Aorta (tissue), 5 donors: ENCODE measurements at regions not wholly inside any gene's neighbourhood (a gene's known extent, or its start where the extent isn't known, plus 50 kb on each side); places are given as distances from the start of the nearest gene placed in this dataset.

Source experiments
- ATAC-seq: fragments of 200-7000 bp; cut with Tn5 transposase; one replicate; pipeline ENCODE4 v1.9.1; 2022; ENCODE audit warnings: moderate library complexity; ENCODE audit not compliant: low FRiP score
- DNase-seq, 2 donors: peaks; one replicate each; pipeline ENCODE4 v3.0.0-alpha.2; 2020
- H3K27ac ChIP-seq, 2 donors: one replicate each; pipeline ENCODE4 v1.5.1; 2013; ENCODE audit warnings: low read length in 2 of 2, mild to moderate bottlenecking in 2 of 2, moderate library complexity in 2 of 2, control low read depth in 1 of 2, inconsistent platforms in 1 of 2, low read depth in 1 of 2
- H3K27me3 ChIP-seq, 2 donors: one replicate each; pipeline ENCODE4 v1.6.1; 2013; ENCODE audit warnings: control low read depth in 1 of 2, low read length in 1 of 2, mild to moderate bottlenecking in 1 of 2, moderate library complexity in 1 of 2; ENCODE audit not compliant: insufficient read depth in 2 of 2, control insufficient read depth in 1 of 2
- H3K36me3 ChIP-seq, 2 donors: one replicate each; pipeline ENCODE4 v1.6.1; 2013; ENCODE audit warnings: control low read depth in 1 of 2, low read length in 1 of 2, mild to moderate bottlenecking in 1 of 2; ENCODE audit not compliant: insufficient read depth in 2 of 2, control insufficient read depth in 1 of 2
- H3K4me1 ChIP-seq, 2 donors: one replicate each; pipeline ENCODE4 v1.6.1; 2013; ENCODE audit warnings: low read length in 2 of 2, control low read depth in 1 of 2, mild to moderate bottlenecking in 1 of 2, moderate library complexity in 1 of 2; ENCODE audit not compliant: insufficient read depth in 2 of 2, control insufficient read depth in 1 of 2
- H3K4me3 ChIP-seq, 2 donors: one replicate each; pipeline ENCODE4 v1.5.1; 2013; ENCODE audit warnings: low read length in 2 of 2, control low read depth in 1 of 2, mild to moderate bottlenecking in 1 of 2
- H3K9me3 ChIP-seq: one replicate; pipeline ENCODE4 v1.6.1; 2013; ENCODE audit warnings: mild to moderate bottlenecking, low read length; ENCODE audit not compliant: control insufficient read depth
- WGBS, 2 donors: extraction: QIAGEN DNeasy Blood & Tissue Kit; methylation state at CpG; one replicate each; pipeline ENCODE4 v1.1.7; 2013; 5-methylcytosine and 5-hydroxymethylcytosine counted together
- intact Hi-C, 2 donors: fragments of 100-400 bp; cut with DNase I; formaldehyde crosslinking; loops; one replicate each; pipeline versions ENCODE4 v1.14.2 to v1.15.0; 2022
- donor health status: healthy with polysubstance abuse.
- donor health status: Bipolar disorder and iron deficiency.
- donor health status: DM: no; HTN: no; CAD: no.
- donor health status: DM: no; HTN: no; CAD: no.
- donor health status: DM: yes; HTN: yes; CAD: no.

GRCh38 chr18:37649416-37649815, 83.8 kb upstream of the CELF4 start:
- no peaks in the 10 kb centered on the region for H3K36me3 ChIP-seq
- no peaks in the 10 kb centered on the region for H3K4me1 ChIP-seq
- no peak overlapping the region for H3K27ac ChIP-seq
- intact Hi-C loops: no loop called here
- ATAC-seq (no peak), DNase-seq (no peak)
- no peaks in the 10 kb centered on the region for H3K9me3 ChIP-seq
- no peak overlapping the region for H3K4me3 ChIP-seq
- no peaks in the 10 kb centered on the region for H3K27me3 ChIP-seq

GRCh38 chr18:37641573-37641972, 76.0 kb upstream of the CELF4 start:
- Histone ChIP-seq H3K4me1 (no peaks in the 10 kb centered on the region), H3K27ac (no peak overlapping the region), H3K9me3 (no peaks in the 10 kb centered on the region), H3K27me3 (no peaks in the 10 kb centered on the region), H3K36me3 (no peaks in the 10 kb centered on the region), H3K4me3 (no peak overlapping the region)
- 79 to 80% methylated on average over 2 of the region's 2 CpGs for WGBS, 2 donors
- intact Hi-C loops: no loop called here
- DNase-seq (no peak), ATAC-seq (no peak)

GRCh38 chr18:37640504-37640903, 74.9 kb upstream of the CELF4 start:
- Histone ChIP-seq H3K4me1 (no peaks in the 10 kb centered on the region), H3K4me3 (no peak overlapping the region), H3K27ac (no peak overlapping the region), H3K27me3 (no peaks in the 10 kb centered on the region), H3K9me3 (no peaks in the 10 kb centered on the region), H3K36me3 (no peaks in the 10 kb centered on the region)
- no peak for ATAC-seq
- intact Hi-C loops: no loop called here
- DNase-seq: no peak

- DNase-seq (no peak), ATAC-seq (no peak)
- no peaks in the 10 kb centered on the region for H3K4me1 ChIP-seq
- no peak overlapping the region for H3K27ac ChIP-seq
- H3K27me3 ChIP-seq: no peaks in the 10 kb centered on the region
- H3K4me3 ChIP-seq: no peak overlapping the region
- H3K36me3 ChIP-seq: no peaks in the 10 kb centered on the region
- 43 to 62% methylated on average over 3 of the region's 3 CpGs for WGBS, 2 donors
- no peaks in the 10 kb centered on the region for H3K9me3 ChIP-seq
- intact Hi-C loops: no loop called here
These were observed 74.2 kb upstream of the CELF4 start for GRCh38 chr18:37639846-37640245.

- no peaks in the 10 kb centered on the region for H3K4me1 ChIP-seq
- no peak for DNase-seq
- WGBS, 2 donors: 78 to 79% methylated on average over 4 of the region's 4 CpGs
- H3K9me3 ChIP-seq: no peaks in the 10 kb centered on the region
- intact Hi-C loops: no loop called here
- no peak overlapping the region for H3K4me3 ChIP-seq
- no peak for ATAC-seq
- H3K27ac ChIP-seq: no peak overlapping the region
- no peaks in the 10 kb centered on the region for H3K36me3 ChIP-seq
- no peaks in the 10 kb centered on the region for H3K27me3 ChIP-seq
These were observed 71.9 kb upstream of the CELF4 start for GRCh38 chr18:37637478-37637850.

GRCh38 chr18:37636831-37637477, 71.4 kb upstream of the CELF4 start:
- intact Hi-C loops: no loop called here
- no peaks in the 10 kb centered on the region for H3K27me3 ChIP-seq
- no peaks in the 10 kb centered on the region for H3K36me3 ChIP-seq
- no peak overlapping the region for H3K4me3 ChIP-seq
- no peak for ATAC-seq
- H3K27ac ChIP-seq: no peak overlapping the region
- no peaks in the 10 kb centered on the region for H3K4me1 ChIP-seq
- DNase-seq: no peak
- H3K9me3 ChIP-seq: no peaks in the 10 kb centered on the region
- 85 to 87% methylated on average over 8 of the region's 8 CpGs for WGBS, 2 donors

- 92% methylated on average over 2 of the region's 2 CpGs for WGBS, 2 donors
- Histone ChIP-seq H3K4me1 (no peaks in the 10 kb centered on the region), H3K9me3 (no peaks in the 10 kb centered on the region), H3K36me3 (no peaks in the 10 kb centered on the region), H3K27me3 (no peaks in the 10 kb centered on the region), H3K4me3 (no peak overlapping the region), H3K27ac (no peak overlapping the region)
- ATAC-seq (no peak), DNase-seq (no peak)
- intact Hi-C loops: no loop called here
These were observed 68.9 kb upstream of the CELF4 start for GRCh38 chr18:37634516-37634915.

- H3K9me3 ChIP-seq: peaks cover 2% of the 10 kb centered on the region
- intact Hi-C loops: no loop called here
- H3K4me3 ChIP-seq: no peak overlapping the region
- no peaks in the 10 kb centered on the region for H3K4me1 ChIP-seq
- WGBS, 2 donors: 82 to 83% methylated on average over 4 of the region's 4 CpGs
- DNase-seq (no peak), ATAC-seq (no peak)
- H3K27me3 ChIP-seq: no peaks in the 10 kb centered on the region
- H3K36me3 ChIP-seq: no peaks in the 10 kb centered on the region
- H3K27ac ChIP-seq: no peak overlapping the region
These were observed 65.8 kb upstream of the CELF4 start for GRCh38 chr18:37631422-37631821.

GRCh38 chr18:37630334-37630733, 64.7 kb upstream of the CELF4 start:
- Histone ChIP-seq H3K36me3 (no peaks in the 10 kb centered on the region), H3K27ac (no peak overlapping the region), H3K4me1 (no peaks in the 10 kb centered on the region), H3K27me3 (no peaks in the 10 kb centered on the region), H3K9me3 (peaks cover 2% of the 10 kb centered on the region), H3K4me3 (no peak overlapping the region)
- no peak for ATAC-seq
- 87 to 93% methylated on average over 2 of the region's 2 CpGs for WGBS, 2 donors
- no peak for DNase-seq
- intact Hi-C loops: no loop called here
